Gastrocnemius medialis (tissue), 4 donors: ENCODE measurements at regions not wholly inside any gene's neighbourhood (a gene's known extent, or its start where the extent isn't known, plus 50 kb on each side); places are given as distances from the start of the nearest gene placed in this dataset.

Source experiments
- CTCF ChIP-seq, 5 experiments: fragments of 450-650 bp in 3 of 5; fragments of 200-600 bp in 2 of 5; sonication (generic) in 2 of 5; IDR thresholded peaks in 4 of 5; conservative IDR thresholded peaks in 1 of 5; 1 replicate in 4 of 5; 2 replicates in 1 of 5; pipeline ENCODE4 v1.5.1; 2016 to 2019; ENCODE audit warnings: antibody characterized with exemption in 5 of 5, mild to moderate bottlenecking in 3 of 5, moderate library complexity in 3 of 5
- POLR2A ChIP-seq, 2 donors: fragments of 450-650 bp; IDR thresholded peaks; one replicate each; pipeline ENCODE4 v1.6.1; 2017; ENCODE audit warnings: antibody characterized with exemption in 2 of 2, mild to moderate bottlenecking in 2 of 2, moderate library complexity in 2 of 2

GRCh38 chr7:142636751-142637150, 112.5 kb upstream of the PRSS1 start:
- no peak for TF ChIP-seq POLR2A (IDR thresholded peaks at IDR 0.05)
- no peak for TF ChIP-seq CTCF (IDR thresholded peaks at IDR 0.05 in 4 of 5, conservative IDR thresholded peaks at IDR 0.05 in 1 of 5)
